Endodermal cell (in vitro differentiated cells): ENCODE measurements at regions not wholly inside any gene's neighbourhood (a gene's known extent, or its start where the extent isn't known, plus 50 kb on each side); places are given as distances from the start of the nearest gene placed in this dataset.

ENCODE experiments used
- DNase-seq: peaks from one replicate; pipeline ENCODE4 v3.0.0-alpha.2; 2017
- H3K27ac ChIP-seq: 2 replicates; pipeline ENCODE4 v1.5.1; 2013; ENCODE audit warnings: mild to moderate bottlenecking, low read depth, low read length, moderate library complexity
- H3K27me3 ChIP-seq: 2 replicates; pipeline ENCODE4 v1.6.1; 2013; ENCODE audit warnings: mild to moderate bottlenecking, low read length, moderate library complexity; ENCODE audit not compliant: insufficient read depth, control insufficient read depth, poor library complexity, severe bottlenecking
- H3K36me3 ChIP-seq: 2 replicates; pipeline ENCODE4 v1.7.0; 2013; ENCODE audit warnings: mild to moderate bottlenecking, low read length, moderate library complexity; ENCODE audit not compliant: control insufficient read depth, insufficient read depth
- H3K4me1 ChIP-seq: one replicate; pipeline ENCODE4 v1.7.0; 2013; ENCODE audit warnings: low read length; ENCODE audit not compliant: control insufficient read depth, insufficient read depth
- H3K4me3 ChIP-seq: 2 replicates; pipeline ENCODE4 v1.5.1; 2013; ENCODE audit warnings: mild to moderate bottlenecking, low read length, moderate library complexity
- H3K9ac ChIP-seq: 2 replicates; pipeline ENCODE4 v1.6.1; 2013; ENCODE audit warnings: mild to moderate bottlenecking, low read length, moderate library complexity; ENCODE audit not compliant: poor library complexity, severe bottlenecking; ENCODE audit errors: extremely low read depth
- H3K9me3 ChIP-seq: 2 replicates; pipeline ENCODE4 v1.6.1; 2013; ENCODE audit warnings: mild to moderate bottlenecking, low read length, moderate library complexity; ENCODE audit not compliant: control insufficient read depth
- H3K27ac Mint-ChIP-seq: 2 replicates; pipeline ENCODE4 v1.8.0; 2020; ENCODE audit warnings: mixed read lengths
- H3K27me3 Mint-ChIP-seq: 2 replicates; pipeline ENCODE4 v1.8.0; 2021; ENCODE audit warnings: mild to moderate bottlenecking, mixed read lengths; ENCODE audit not compliant: insufficient read depth
- H3K36me3 Mint-ChIP-seq: 2 replicates; pipeline ENCODE4 v1.8.0; 2020; ENCODE audit warnings: low read depth, mixed read lengths
- H3K4me1 Mint-ChIP-seq: 2 replicates; pipeline ENCODE4 v1.8.0; 2020; ENCODE audit warnings: mixed read lengths
- H3K4me3 Mint-ChIP-seq: 2 replicates; pipeline ENCODE4 v1.8.0; 2020; ENCODE audit warnings: mild to moderate bottlenecking, moderate library complexity, mixed read lengths
- H3K9me3 Mint-ChIP-seq: 2 replicates; pipeline ENCODE4 v1.8.0; 2020; ENCODE audit warnings: mild to moderate bottlenecking, mixed read lengths
- CTCF ChIP-seq: fragments of 200-600 bp; sonication (generic); conservative IDR thresholded peaks from 2 replicates; pipeline ENCODE4 v1.5.0; 2021; ENCODE audit warnings: antibody characterized with exemption, mild to moderate bottlenecking
- WGBS, 2 experiments: methylation state at CpG; one replicate each; pipeline versions ENCODE4 v1.1.5 to v1.1.7; 2013; ENCODE audit warnings: missing lambda C conversion rate in 2 of 2, mixed read lengths in 1 of 2; ENCODE audit not compliant: insufficient coverage in 1 of 2, insufficient read length in 1 of 2; 5-methylcytosine and 5-hydroxymethylcytosine counted together

GRCh38 chr1:4088676-4089075, 188.6 kb upstream of the C1orf174 start:
- no peaks in the 10 kb centered on the region for H3K27me3 ChIP-seq
- Mint-ChIP-seq H3K27ac (no peak overlapping the region), H3K27me3 (no peaks in the 10 kb centered on the region), H3K9me3 (peaks cover 20% of the 10 kb centered on the region), H3K4me1 (peaks cover under 1% of the 10 kb centered on the region), H3K4me3 (no peak overlapping the region), H3K36me3 (no peaks in the 10 kb centered on the region)
- no peak overlapping the region for H3K9ac ChIP-seq
- H3K9me3 ChIP-seq: no peaks in the 10 kb centered on the region
- H3K4me1 ChIP-seq: peaks cover 2% of the 10 kb centered on the region
- no peak overlapping the region for H3K27ac ChIP-seq
- no peak for DNase-seq
- no peak overlapping the region for H3K4me3 ChIP-seq
- WGBS, 2 experiments: 90 to 100% methylated on average over 5 to 15 of the region's 15 CpGs
- H3K36me3 ChIP-seq: no peaks in the 10 kb centered on the region
- TF ChIP-seq CTCF: no peak

GRCh38 chr1:4089421-4090175, 189.5 kb upstream of the C1orf174 start:
- Histone ChIP-seq H3K27ac (no peak overlapping the region), H3K9ac (no peak overlapping the region), H3K4me1 (no peaks in the 10 kb centered on the region), H3K4me3 (no peak overlapping the region), H3K36me3 (no peaks in the 10 kb centered on the region), H3K9me3 (no peaks in the 10 kb centered on the region), H3K27me3 (no peaks in the 10 kb centered on the region)
- H3K27ac Mint-ChIP-seq: no peak overlapping the region
- peaks cover 22% of the 10 kb centered on the region for H3K9me3 Mint-ChIP-seq
- whole genome bisulfite sequencing, 2 experiments: 92 to 94% methylated on average over 12 to 15 of the region's 15 CpGs
- no peaks in the 10 kb centered on the region for H3K36me3 Mint-ChIP-seq
- TF ChIP-seq CTCF: no peak
- H3K27me3 Mint-ChIP-seq: no peaks in the 10 kb centered on the region
- H3K4me3 Mint-ChIP-seq: no peak overlapping the region
- no peaks in the 10 kb centered on the region for H3K4me1 Mint-ChIP-seq
- DNase-seq: no peak

- H3K36me3 Mint-ChIP-seq: no peaks in the 10 kb centered on the region
- Histone ChIP-seq H3K27ac (no peak overlapping the region), H3K27me3 (no peaks in the 10 kb centered on the region), H3K4me1 (no peaks in the 10 kb centered on the region), H3K9me3 (no peaks in the 10 kb centered on the region), H3K4me3 (no peak overlapping the region), H3K36me3 (no peaks in the 10 kb centered on the region), H3K9ac (no peak overlapping the region)
- no peak for TF ChIP-seq CTCF
- no peaks in the 10 kb centered on the region for H3K27me3 Mint-ChIP-seq
- DNase-seq: no peak
- WGBS, 2 experiments: 94% methylated on average over 5 of the region's 5 CpGs; no CpG with 5 or more reads in 1 of the 2 experiments
- H3K9me3 Mint-ChIP-seq: peaks cover 24% of the 10 kb centered on the region
- no peak overlapping the region for H3K27ac Mint-ChIP-seq
- no peak overlapping the region for H3K4me3 Mint-ChIP-seq
- no peaks in the 10 kb centered on the region for H3K4me1 Mint-ChIP-seq
Measured at GRCh38 chr1:4090556-4090955, 190.5 kb upstream of the C1orf174 start.
